Neural progenitor cell (in vitro differentiated cells): ENCODE measurements at regions not wholly inside any gene's neighbourhood (a gene's known extent, or its start where the extent isn't known, plus 50 kb on each side); places are given as distances from the start of the nearest gene placed in this dataset.

Experiments used
- CTCF ChIP-seq: fragments of 200-600 bp; sonication (generic); IDR thresholded peaks from 2 replicates; pipeline ENCODE4 v1.5.1; 2017; ENCODE audit warnings: antibody characterized with exemption, mild to moderate bottlenecking
- EZH2 ChIP-seq: fragments of 200-600 bp; sonication (generic); IDR thresholded peaks from 2 replicates; pipeline ENCODE4 v1.6.1; 2017; ENCODE audit warnings: antibody characterized with exemption, mild to moderate bottlenecking, moderate library complexity

GRCh38 chr9:93792358-93792757 lies 162.8 kb downstream of the BARX1 start:
- TF ChIP-seq CTCF = no peak
- no peak for TF ChIP-seq EZH2
